Stomach (tissue), 4 donors: ENCODE measurements at regions not wholly inside any gene's neighbourhood (a gene's known extent, or its start where the extent isn't known, plus 50 kb on each side); places are given as distances from the start of the nearest gene placed in this dataset.

Experiments
- CTCF ChIP-seq, 7 experiments: fragments of 450-650 bp in 4 of 7; fragments of 200-600 bp in 3 of 7; sonication (generic) in 3 of 7; IDR thresholded peaks; one replicate each; pipeline ENCODE4 v1.5.1; 2016 to 2019; ENCODE audit warnings: antibody characterized with exemption in 7 of 7, control low read depth in 2 of 7, mild to moderate bottlenecking in 1 of 7
- EP300 ChIP-seq: sonication (generic); formaldehyde crosslinking; IDR thresholded peaks from one replicate; pipeline ENCODE4 v1.6.1; 2017; ENCODE audit warnings: antibody characterized with exemption
- POLR2A ChIP-seq, 4 donors: fragments of 450-650 bp; IDR thresholded peaks; one replicate each; pipeline ENCODE4 v1.6.1; 2016; ENCODE audit warnings: antibody characterized with exemption in 4 of 4, control low read depth in 2 of 4, mild to moderate bottlenecking in 1 of 4, moderate library complexity in 1 of 4
- POLR2AphosphoS5 ChIP-seq, 3 donors: sonication (generic); formaldehyde crosslinking; IDR thresholded peaks; one replicate each; pipeline ENCODE4 v1.6.1; 2016; ENCODE audit warnings: antibody characterized with exemption in 3 of 3

GRCh38 chr1:213549982-213550381 lies 437.8 kb upstream of the PROX1 start:
- TF ChIP-seq POLR2A (IDR thresholded peaks at IDR 0.05): no peak
- no peak for TF ChIP-seq EP300
- TF ChIP-seq CTCF (IDR thresholded peaks at IDR 0.05): no peak
- TF ChIP-seq POLR2AphosphoS5 (IDR thresholded peaks at IDR 0.05): no peak
